NCI-H2227 treated with DMSO at 0.1 percent for 48 hours (cell line): ENCODE measurements at regions not wholly inside any gene's neighbourhood (a gene's known extent, or its start where the extent isn't known, plus 50 kb on each side); places are given as distances from the start of the nearest gene placed in this dataset.
"Not testable (repeated sequence)": the region's sequence is repeated elsewhere in the genome, so short reads cannot be mapped to it uniquely, and the experiment has no call there.

Experiments
- DNase-seq: peaks from one replicate; lab custom pipeline; 2025; lab: John Stamatoyannopoulos, UW

DNA sequence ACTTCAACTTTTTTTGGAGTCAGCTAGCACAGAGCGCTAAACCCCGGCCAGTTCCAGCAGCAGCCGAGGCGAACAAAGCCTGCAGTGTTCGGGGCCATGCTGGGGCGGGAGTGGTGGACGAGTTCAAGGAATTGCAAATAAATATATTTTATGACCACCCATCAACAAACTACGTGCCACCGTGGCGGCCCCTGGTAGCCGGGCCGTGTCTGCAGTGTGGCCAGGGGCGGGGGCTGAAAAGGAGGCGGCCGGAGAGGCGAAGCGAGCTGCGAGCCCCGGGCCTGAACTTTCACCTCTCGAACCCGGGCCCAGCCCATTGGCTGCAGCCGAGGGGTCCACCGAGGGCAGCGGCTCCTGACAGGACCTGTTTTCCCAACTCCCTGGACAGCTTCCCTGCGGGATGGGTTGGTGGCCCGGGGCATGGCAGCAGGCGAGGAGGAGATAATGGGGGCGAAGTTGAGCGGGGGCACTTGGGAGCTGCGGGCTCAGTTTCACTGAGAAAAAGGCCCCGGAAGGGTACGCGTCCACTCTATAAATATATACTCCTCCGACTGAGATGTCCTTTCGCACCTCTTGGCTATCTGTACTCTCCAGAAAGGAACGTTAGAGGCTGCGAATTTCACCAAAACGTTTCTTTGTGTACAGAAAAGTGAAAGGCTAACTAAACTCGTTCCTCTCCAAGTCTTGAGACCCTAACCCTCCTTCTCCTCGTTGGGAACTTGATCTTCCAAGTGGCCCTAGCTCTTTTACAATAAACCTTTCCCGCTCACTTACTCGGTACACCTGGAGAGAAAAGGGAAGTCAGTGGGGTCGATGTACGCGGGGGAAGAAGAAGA lies 164.6 kb upstream of the PPP1R3A start:
- DNase-seq = no peak

DNA sequence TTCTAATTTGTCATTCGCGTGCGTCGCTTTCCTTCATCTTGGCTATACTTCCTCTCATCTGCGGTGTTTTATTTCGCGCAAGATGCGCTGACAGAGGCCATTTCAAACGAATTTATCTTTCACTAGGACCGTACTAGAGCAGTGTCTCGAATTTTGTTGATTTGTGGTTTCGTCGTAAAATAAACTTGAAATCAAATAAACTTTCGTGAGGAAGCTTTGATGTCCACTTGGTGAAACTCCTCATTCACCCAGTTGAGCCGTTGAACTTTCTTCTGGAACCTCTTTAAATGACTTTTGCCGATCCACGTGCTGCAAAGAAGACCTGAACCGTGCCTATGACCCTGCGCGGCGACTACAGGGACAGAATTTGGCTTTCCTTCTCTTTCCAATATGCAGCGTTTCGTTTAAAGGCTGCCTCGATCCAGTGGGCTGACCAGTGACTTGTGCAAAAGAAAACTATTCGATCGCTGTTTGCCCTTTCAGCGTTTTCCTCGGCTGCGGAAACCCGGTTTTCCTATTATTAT lies 163.9 kb upstream of the PPP1R3A start:
- DNase-seq = no peak

DNA sequence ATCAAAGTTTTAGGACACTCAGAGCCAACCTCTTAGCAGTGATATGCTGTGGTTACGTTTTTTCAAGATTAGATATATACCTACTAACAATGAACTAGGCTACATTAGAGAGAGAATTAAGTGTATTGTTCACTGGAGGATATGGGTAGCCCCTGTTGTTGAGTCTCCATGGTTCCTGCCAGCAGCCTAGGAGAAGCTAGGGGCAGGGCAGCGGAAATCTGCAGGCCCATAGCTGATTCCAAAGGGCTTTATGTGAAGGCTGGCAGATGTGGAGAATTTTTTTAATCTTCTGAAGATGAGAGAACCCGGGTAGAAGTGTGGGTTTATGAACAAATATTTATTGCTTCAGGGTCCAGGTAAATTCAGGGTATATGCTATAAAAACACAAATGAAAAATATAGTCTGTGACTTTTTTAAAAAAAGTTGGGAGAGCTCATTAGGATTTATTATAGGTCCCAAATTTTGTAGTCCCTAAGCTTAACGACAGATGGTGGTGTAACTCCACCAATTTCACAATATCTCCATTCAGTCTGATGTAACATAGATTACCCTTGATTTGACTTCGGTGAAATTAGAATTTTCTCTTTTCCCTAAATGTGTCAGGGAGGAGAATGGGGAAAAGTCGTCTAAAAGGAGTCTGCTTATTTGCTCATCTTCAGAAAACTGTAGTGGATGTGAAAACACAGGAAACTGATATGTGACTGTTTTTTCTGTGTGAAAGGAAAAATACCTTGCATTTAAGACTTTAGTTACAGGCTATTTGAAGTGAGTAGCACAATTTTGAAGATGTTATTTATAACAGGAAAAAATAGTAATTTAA lies 163.0 kb upstream of the PPP1R3A start:
- no peak for DNase-seq

DNA sequence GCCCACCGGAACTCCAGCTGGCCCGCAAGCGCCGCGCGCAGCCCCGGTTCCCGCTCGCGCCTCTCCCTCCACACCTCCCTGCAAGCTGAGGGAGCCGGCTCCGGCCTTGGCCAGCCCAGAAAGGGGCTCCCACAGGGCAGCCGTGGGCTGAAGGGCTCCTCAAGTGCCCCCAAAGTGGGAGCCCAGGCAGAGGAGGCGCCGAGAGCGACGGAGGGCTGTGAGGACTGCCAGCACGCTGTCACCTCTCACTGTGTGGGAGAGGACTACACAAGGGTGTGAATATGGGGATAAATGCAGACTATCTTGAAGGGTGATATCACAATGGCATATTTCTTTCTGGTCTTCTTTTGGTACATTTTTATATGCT lies 158.3 kb upstream of the PPP1R3A start:
- not testable (repeated sequence) for DNase-seq

DNA sequence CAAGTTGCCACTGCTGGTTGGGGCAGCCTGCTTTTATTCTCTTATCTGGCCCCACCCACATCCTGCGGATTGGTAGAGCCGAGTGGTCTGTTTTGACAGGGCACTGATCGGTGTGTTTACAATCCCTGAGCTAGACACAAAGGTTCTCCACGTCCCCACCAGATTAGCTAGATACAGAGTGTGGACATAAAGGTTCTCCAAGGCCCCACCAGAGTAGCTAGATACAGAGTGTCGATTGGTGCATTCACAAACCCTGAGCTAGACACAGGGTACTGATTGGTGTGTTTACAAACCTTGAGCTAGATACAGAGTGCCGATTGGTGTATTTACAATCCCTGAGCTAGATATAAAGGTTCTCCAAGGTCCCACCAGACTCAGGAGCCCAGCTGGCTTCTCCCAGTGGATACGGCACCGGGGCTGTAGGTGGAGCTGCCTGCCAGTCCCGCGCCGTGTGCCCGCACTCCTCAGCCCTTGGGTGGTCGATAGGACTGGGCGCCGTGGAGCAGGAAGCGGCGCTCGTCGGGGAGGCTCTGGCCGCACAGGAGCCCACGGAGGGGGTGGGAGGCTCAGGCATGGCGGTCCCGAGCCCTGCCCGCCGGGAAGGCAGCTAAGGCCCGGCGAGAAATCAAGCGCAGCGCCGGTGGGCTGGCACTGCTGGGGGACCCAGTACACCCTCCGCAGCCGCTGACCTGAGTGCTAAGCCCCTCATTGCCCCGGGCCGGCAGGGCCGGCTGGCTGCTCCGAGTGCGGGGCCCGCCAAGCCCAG lies 157.8 kb upstream of the PPP1R3A start:
- not testable (repeated sequence) for DNase-seq

DNA sequence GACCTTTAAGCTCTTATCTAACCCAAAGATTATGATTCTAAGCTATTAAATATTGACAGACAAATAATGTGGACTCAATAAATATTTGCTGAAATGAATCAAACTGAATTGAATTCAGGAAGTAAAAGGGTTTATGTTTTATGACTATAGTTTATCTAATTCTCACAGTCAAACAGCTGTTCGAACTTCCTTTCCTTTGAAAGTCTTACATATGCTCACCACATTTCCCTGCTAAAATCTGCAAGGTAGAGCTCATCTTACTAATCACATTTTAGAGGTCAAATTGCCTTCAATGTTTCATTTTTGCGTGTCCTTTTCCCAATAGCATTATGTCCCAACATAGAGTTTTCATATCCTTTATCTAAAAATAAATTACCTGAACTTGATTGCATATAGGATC lies 154.9 kb upstream of the PPP1R3A start:
- no peak for DNase-seq

DNA sequence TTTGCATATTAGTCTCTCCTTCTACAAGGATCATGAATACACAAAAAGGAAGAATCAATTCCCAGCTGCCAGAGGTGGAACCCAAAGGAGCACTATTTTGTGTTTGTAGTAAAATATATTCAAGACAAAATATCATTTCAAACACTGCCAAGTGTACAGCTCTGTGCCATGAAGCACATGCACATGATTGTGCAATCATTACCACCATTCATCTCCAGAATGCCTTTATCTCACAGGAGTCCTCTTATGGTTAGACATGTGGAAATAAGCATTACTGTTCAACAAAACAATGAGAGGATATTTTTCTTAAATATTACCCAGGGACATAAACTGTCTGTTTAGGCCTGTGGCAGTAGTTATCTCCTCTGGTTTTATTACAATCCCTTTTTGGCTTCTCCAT lies 151.4 kb upstream of the PPP1R3A start:
- DNase-seq = no peak

DNA sequence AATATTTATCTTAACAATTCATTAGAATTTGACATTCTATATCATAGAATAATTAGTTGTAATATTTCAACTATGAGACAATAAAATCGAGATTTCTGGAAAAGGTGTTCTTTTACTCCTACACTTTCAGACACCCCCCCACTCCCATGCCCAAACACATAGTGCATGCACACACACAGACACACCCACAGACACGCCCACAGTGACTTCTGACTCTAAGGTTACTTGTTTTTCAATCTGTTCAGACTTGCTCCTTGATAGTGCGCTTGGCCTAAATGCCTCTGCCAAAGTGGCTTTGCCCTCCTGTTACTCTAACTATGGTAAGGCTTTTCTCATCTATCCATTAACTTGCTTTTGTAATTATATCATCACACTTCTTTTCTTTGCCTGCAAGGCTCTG lies 144.0 kb upstream of the PPP1R3A start:
- no peak for DNase-seq

DNA sequence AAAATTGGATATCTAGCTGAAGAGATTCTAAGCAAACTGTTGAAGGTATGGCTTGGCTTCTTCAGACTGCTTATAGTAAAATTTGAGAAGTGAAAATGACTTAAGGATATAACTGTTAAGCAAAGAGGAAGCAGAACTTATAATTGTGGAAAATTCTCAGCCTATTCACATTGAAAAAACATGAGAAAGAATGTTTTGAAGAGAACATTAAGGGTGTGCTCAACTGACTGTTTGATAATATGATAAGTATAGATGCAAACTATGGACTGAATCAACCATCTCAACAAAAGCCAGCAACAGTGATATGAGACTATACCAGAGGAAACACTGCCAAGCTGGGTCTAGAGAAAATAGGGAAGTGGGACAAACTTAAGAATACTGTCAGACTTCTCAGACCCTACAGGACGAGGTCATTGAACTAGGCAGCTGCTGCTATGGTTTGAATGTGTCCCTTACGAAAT lies 133.1 kb upstream of the PPP1R3A start:
- DNase-seq = no peak

DNA sequence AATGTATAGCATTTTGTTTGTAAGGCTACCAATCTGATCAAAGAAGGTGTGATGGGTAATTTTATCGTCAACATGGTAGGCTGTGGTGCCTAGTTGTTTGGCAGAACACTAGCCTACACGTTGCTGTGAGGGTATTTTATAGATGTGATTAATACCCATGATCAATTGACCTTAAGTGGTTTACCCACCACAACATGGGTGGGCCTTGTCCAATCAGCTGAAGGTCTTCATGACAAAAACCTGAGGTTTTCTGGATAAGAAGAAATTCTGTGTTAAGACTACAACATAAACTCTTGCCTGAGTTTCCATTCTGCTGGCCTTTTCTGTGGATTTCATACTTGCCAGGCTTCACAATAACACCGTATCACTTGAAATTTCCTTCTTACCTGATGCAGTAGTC lies 131.8 kb upstream of the PPP1R3A start:
- DNase-seq = no peak

DNA sequence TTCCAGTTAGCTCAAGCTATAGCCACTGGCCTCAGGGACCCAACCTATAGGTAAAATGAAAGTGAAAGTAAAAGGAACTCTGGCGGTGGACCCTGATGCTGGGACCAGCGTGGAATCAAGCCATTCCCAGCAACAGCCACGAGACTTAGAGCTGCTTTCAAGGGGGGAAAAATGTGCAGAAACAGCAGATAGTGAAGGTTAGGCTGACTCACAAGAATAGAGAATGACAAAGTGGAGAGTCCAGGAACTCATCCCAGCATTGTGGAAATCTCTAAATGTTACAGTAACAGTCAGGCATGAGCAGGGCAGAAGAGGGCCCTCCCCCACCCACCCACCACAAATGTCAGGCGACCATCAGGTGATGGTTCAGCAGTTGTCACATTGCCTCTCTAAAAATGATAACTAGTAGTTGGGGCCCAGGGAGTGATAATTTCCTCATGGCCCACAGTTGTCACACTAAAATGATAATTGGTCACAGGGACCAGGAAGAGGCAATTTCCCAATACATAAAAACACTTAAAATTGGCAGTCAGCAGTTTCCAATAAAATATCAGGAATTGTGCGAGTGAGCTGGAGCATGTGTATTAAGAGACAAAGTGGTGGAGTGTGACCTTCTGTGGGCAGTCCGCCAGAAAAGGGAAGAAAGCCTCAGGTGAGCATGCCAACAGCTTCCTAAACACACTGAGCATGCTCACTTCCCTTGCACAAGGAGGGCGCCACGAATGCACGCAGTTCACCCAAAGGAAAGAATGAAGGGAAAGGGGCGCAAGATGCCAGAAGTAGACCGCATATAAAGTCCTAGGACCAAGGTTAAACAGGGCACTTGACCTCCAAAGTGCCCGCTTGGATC lies 129.8 kb upstream of the PPP1R3A start:
- no peak for DNase-seq

DNA sequence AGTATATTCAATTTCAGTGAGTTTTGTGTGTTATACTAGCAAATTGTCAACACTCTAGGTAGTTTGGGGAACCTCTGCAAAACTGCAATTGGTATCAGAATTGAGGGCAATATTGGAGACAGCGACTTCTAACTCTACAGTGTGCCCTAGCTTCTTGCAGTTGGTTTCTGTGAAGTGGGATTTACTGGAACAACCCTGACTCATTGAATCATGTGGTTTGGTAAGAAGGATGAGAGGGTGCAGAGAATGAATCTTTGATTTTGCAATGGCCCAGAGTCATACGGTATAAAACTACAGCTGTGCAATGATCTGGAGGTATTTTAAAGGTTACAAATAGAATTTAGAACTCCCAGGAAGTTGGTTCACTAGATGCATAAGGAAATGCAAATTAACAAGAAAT lies 129.1 kb upstream of the PPP1R3A start:
- DNase-seq = no peak

DNA sequence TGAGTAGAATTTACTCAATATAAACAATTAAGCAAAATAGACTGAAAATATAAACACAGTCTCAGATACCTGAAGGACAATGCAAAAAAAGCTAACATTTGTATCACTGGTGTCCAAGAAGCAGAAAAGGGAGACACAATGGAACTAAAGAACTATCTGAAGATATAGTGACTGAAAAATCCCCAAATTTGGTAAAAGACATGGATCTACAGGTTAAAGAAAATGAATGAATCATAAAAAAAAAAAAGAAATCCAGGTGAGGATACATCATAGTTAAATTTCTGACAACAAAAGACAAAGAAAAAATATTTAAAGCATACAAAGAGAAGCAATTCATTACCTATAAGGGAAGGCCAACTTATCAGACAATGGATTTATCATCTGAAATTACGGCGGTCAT lies 114.7 kb upstream of the PPP1R3A start:
- no peak for DNase-seq

DNA sequence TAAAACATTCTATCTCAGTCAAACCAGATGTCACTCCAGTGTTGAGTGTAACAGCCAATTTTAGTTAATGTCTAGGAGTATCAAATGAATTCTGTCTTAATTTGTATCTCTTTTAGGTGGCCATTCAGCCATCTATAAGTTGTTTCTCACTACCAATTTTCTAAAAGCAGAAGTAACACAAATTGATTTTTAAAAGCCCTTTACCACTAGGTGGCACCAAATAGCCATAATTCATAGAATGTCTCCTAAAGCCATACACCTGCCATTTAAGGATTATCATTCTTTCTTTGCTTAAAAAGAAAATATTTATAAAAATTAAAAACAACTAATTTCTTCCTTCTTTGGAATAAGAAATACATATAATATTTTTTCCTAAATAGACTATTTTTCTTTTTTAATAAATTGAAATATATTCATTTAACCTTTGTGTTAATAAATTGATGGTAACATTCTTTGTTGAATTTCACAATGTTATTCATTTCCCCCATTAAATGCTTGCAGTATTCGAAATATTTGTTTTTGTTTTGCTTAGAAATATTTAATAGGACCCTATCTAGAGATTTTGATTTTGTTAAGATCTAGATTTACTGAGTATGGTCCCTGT lies 107.8 kb upstream of the PPP1R3A start:
- DNase-seq = peak; percentile 14

DNA sequence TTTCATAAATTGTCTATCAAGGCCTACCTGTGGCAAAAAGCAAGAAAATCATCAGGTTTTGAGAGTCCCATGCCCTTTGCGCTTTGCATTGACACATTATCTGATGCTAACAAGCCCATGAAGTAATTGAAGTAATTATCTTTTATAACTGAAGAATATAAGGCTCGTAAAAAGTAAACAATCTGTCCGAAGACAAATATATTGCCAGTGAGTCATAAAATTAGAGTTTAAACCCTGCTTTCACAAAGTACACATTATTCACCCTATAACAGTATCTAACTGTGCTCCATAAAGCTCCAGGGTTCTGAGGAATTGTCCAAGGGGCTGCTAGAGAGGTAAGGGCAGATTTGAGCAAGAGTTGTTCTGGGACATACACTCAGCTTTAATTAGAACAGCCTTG lies 102.3 kb upstream of the PPP1R3A start:
- DNase-seq = no peak

DNA sequence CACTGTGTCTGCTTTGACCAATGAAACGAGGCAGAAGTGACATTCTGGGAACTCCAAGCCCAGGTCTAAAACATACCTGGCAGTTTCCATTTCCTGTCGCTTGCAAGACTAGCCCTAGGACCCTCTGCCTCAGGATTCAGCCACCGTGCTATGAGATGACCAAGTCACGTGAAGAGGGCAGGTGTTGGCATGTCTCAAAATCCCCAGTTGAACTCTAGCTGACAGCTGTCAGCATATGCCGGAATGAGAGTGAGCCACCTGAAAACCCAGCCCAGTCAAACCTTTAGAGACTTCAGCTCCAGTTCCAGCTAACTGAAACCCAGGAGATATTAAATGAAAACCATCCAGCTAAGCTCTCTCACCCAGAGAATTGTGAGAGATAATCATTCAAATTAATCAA lies 89.9 kb upstream of the PPP1R3A start:
- no peak for DNase-seq

DNA sequence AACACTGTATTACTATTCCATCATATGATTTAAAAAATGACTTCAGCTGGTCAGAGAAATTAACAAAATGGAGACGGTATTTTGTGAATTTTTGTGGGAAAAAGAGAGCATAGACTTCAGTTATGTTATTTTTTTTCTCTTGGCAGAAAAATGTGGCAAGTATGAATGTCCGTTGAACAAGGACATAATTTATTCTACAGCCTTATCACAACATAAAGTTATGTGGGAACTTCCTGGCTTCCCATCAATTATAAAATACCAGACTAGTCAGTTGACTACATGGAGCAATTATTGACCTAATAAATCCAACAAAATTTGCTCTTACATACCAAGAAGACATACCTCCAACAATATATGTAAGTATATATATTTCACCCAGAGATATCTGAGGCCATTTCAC lies 88.6 kb upstream of the PPP1R3A start:
- no peak for DNase-seq

DNA sequence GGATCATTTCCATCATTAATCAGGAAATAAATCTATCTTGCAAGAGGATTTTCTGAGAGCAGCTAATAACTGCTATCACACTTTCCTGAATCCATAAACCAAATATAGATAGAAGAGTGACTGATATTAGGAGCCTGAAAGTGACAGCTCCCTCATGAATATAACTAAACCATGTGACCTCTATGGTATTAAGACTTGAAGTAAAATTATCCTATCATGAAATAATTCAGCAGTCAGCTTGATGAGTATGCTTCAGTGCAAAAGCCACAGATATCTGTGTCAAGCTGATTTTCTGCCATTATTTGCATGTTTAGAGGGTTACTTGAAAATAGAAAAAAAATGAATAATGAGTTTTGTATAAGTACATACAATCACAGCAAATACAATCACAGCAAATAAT lies 80.1 kb upstream of the PPP1R3A start:
- no peak for DNase-seq

DNA sequence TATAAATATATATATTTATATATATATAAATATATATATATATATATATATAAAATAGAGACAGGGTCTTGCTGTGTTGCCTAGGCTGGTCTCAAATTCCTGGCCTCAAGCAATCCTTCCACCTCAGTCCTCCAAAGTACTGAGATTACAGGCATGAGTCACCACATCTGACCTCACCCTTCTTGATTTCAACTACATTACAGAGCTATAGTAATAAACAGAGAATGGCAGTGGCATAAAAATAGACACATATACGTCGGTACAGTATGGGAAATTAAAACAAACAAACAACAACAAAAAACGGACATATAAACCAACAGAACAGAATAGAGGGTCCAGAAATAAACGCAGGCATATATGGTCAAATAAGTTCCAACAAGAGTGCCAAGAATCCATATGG lies 77.6 kb upstream of the PPP1R3A start:
- no peak for DNase-seq

DNA sequence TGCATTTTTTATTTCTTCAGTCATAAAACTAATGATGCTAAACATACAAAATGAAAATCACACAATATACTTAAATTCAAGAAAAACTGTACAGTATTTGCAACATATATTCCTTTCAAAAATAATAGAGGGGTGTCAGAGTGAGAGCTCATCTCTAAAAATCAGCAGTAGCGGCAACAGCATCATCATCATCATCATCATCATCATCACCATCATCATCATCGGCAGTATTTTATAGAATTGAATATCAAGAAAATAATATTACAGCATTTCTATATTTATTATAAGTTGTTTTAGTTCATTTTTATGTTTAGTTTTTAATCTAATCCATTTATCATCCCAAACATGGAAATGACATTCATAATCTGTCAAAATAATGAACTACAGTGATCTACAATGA lies 67.4 kb upstream of the PPP1R3A start:
- no peak for DNase-seq

DNA sequence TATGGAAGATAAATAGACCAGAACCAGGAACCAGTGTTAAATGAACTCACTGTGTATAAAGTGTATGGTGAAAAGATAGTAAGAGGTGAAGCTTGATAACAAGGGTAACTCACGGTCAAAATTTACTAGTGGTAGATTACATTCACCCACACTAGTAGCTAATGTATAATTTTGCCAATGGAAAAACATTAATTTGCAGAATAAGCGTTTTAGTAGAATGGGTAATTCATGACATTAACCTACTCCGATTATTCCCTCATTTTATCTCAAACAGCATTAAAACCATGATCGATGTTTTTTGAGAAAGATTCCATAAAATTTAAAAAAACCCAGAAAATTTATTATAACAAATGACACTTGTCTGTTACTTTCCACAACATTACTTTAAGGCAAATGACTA lies 57.7 kb upstream of the PPP1R3A start:
- no peak for DNase-seq
